HG03558 (cell line): ENCODE measurements at regions not wholly inside any gene's neighbourhood (a gene's known extent, or its start where the extent isn't known, plus 50 kb on each side); places are given as distances from the start of the nearest gene placed in this dataset.

ENCODE experiments used
- ATAC-seq: cut with Tn5 transposase; IDR thresholded peaks from one replicate; pipeline ENCODE4 v1.9.1; 2021; ENCODE audit warnings: moderate number of reproducible peaks; ENCODE audit not compliant: unreplicated experiment; ENCODE audit errors: extremely low read depth

- no peak for ATAC-seq
Observed at GRCh38 chr4:26161030-26161824, 159.6 kb upstream of the RBPJ start.

- ATAC-seq: no peak
Observed at GRCh38 chr4:26162101-26162500, 158.7 kb upstream of the RBPJ start.

GRCh38 chr4:26163425-26164362 lies 157.1 kb upstream of the RBPJ start:
- ATAC-seq: no peak

GRCh38 chr4:26171501-26171900 lies 149.3 kb upstream of the RBPJ start:
- ATAC-seq: no peak

- no peak for ATAC-seq
Observed at GRCh38 chr4:26171941-26172340, 148.9 kb upstream of the RBPJ start.

GRCh38 chr4:26173619-26174018 lies 147.2 kb upstream of the RBPJ start:
- no peak for ATAC-seq

GRCh38 chr4:26174027-26174426 lies 146.8 kb upstream of the RBPJ start:
- ATAC-seq: no peak

- no peak for ATAC-seq
Observed at GRCh38 chr4:26175006-26175786, 145.6 kb upstream of the RBPJ start.

GRCh38 chr4:26175905-26176470 lies 144.8 kb upstream of the RBPJ start:
- no peak for ATAC-seq

- ATAC-seq: no peak
Observed at GRCh38 chr4:26176598-26177149, 144.1 kb upstream of the RBPJ start.

GRCh38 chr4:26178854-26179253 lies 142.0 kb upstream of the RBPJ start:
- ATAC-seq: no peak

- ATAC-seq: peak; percentile 62
Observed at GRCh38 chr4:26179316-26179760, 141.5 kb upstream of the RBPJ start.

GRCh38 chr4:26181616-26182015 lies 139.2 kb upstream of the RBPJ start:
- ATAC-seq: no peak

- ATAC-seq: no peak
Observed at GRCh38 chr4:26183017-26183416, 137.8 kb upstream of the RBPJ start.

GRCh38 chr4:26185436-26185835 lies 135.4 kb upstream of the RBPJ start:
- ATAC-seq: no peak

- ATAC-seq: no peak
Observed at GRCh38 chr4:26191353-26191752, 129.5 kb upstream of the RBPJ start.

GRCh38 chr4:26192899-26193869 lies 127.6 kb upstream of the RBPJ start:
- ATAC-seq: no peak

GRCh38 chr4:26194764-26195163 lies 126.0 kb upstream of the RBPJ start:
- ATAC-seq: no peak

- ATAC-seq: no peak
Observed at GRCh38 chr4:26196567-26196966, 124.2 kb upstream of the RBPJ start.
